ENCODE measurements at regions not wholly inside any gene's neighbourhood (a gene's known extent, or its start where the extent isn't known, plus 50 kb on each side); places are given as distances from the start of the nearest gene placed in this dataset.

DNA sequence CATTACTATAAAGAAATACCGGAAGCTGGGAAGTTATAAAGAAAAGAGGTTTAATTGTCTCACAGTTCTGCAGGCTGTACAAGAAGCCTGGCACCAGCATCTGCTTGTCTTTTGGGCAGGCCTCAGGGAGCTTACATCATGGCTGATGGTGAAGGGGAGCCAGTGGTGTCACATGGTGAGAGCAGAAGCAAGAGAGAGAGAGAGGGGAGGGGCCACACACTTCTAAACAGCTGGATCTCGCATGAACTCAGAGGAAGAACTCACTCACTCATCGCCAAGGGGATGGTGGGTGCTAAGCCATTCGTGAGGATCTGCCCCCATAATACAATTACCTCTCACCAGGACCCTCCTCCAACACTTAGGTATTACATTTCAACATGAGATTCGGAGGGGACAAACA is 51.8 kb upstream of the ANKRD34C start:
- DNase-seq (no peak), ATAC-seq (no peak)
- H3K27ac Mint-ChIP-seq: no peak overlapping the region
- ChIA-PET POLR2A (no interaction called here), CTCF (no interaction called here)
- H3K4me3 Mint-ChIP-seq: no peak overlapping the region
- no peaks in the 10 kb centered on the region for H3K9me3 Mint-ChIP-seq (ENCODE audit: insufficient read depth)
- H3K36me3 Mint-ChIP-seq (ENCODE audit: low read depth): no peaks in the 10 kb centered on the region
- H3K4me1 Mint-ChIP-seq (ENCODE audit: low read depth): no peaks in the 10 kb centered on the region
- no peaks in the 10 kb centered on the region for H3K27me3 Mint-ChIP-seq (ENCODE audit: low read depth)

DNA sequence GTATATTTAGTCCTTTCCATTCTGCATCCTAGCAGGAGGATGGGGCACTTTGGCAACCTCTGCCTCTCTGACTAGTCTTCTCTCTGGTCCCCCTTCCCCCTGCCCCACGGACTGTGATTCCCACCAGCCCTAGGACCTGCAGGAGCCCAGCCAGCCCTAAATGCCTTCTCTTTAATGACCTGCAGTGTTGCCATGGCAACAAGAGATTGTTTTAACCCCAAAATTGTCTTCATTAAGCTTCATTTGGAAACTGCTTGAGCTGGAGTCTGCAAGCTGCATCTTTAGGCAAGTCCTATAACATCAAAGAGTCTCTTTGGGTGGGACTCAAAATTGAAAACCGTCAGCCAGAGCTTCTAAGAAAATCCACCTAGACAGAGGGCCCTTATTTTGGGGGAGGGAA is 59.7 kb upstream of the ANKRD34C start:
- ATAC-seq: no peak
- Mint-ChIP-seq H3K4me3 (no peak overlapping the region), H3K9me3 (ENCODE audit: insufficient read depth) (no peaks in the 10 kb centered on the region), H3K36me3 (ENCODE audit: low read depth) (no peaks in the 10 kb centered on the region), H3K4me1 (ENCODE audit: low read depth) (no peaks in the 10 kb centered on the region), H3K27me3 (ENCODE audit: low read depth) (peaks cover 3% of the 10 kb centered on the region), H3K27ac (no peak overlapping the region)
- ChIA-PET POLR2A (no interaction called here), CTCF (no interaction called here)
- no peak for DNase-seq

DNA sequence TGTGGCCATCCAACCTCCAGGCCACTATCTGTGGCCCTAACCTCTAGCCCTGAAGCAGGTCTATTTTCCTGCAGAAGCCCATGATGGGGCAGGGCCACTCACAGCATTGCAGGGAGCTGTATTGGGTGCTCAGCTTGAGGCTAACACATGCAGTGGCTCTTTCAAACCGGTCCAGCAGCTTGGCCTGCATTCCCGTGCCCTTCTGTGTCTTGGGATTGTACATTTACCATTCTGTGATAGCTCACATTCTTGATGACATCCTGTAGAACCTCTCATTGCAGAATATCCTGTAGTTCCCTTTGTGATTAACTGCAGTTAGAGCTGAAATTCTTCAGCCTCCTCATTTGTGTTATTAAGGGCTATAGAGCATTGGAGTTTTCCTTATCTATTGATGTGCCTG is 60.8 kb upstream of the ANKRD34C start:
- DNase-seq (no peak), ATAC-seq (no peak)
- no peaks in the 10 kb centered on the region for H3K9me3 Mint-ChIP-seq (ENCODE audit: insufficient read depth)
- H3K36me3 Mint-ChIP-seq (ENCODE audit: low read depth): no peaks in the 10 kb centered on the region
- POLR2A ChIA-PET: no interaction called here
- peaks cover 7% of the 10 kb centered on the region for H3K27me3 Mint-ChIP-seq (ENCODE audit: low read depth)
- H3K4me3 Mint-ChIP-seq: no peak overlapping the region
- H3K4me1 Mint-ChIP-seq (ENCODE audit: low read depth): no peaks in the 10 kb centered on the region
- H3K27ac Mint-ChIP-seq: no peak overlapping the region
- CTCF ChIA-PET: no interaction called here

DNA sequence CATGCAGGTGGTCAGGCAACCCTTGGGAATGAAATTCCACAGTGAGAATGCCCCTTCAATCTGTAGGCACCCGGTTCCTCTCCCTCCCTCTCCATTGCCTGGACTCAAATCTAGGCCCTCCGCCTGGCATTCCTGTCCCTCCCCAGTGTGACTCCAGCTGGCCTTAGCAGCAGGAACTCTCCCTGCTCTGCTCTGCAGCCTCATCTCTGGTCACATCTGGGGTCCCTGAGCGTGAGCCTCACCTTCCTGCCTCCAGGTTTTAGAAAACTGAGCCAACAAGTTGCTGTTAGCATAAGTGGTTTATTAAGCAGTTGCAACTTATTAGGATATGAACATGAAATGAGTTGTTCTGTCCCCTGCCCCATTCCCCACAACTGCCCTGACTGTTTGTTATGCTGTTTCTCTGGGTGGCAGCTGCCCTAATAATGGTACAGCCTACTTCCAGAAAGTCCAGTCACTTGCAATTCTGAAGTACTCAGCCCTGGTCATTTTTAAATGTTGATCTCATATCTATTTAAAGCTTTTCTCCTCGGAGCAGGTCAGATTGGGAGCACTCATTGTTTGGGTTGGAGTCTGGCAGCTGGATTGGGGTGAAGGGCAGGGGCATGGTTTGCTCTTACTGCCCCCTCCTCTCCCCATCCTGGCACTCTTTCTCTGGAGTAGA is 63.0 kb upstream of the ANKRD34C start:
- Mint-ChIP-seq H3K4me3 (no peak overlapping the region), H3K27me3 (ENCODE audit: low read depth) (peaks cover 8% of the 10 kb centered on the region), H3K36me3 (ENCODE audit: low read depth) (no peaks in the 10 kb centered on the region), H3K4me1 (ENCODE audit: low read depth) (no peaks in the 10 kb centered on the region), H3K9me3 (ENCODE audit: insufficient read depth) (no peaks in the 10 kb centered on the region), H3K27ac (no peak overlapping the region)
- CTCF ChIA-PET: no interaction called here
- no peak for ATAC-seq
- DNase-seq: no peak
- POLR2A ChIA-PET: no interaction called here

DNA sequence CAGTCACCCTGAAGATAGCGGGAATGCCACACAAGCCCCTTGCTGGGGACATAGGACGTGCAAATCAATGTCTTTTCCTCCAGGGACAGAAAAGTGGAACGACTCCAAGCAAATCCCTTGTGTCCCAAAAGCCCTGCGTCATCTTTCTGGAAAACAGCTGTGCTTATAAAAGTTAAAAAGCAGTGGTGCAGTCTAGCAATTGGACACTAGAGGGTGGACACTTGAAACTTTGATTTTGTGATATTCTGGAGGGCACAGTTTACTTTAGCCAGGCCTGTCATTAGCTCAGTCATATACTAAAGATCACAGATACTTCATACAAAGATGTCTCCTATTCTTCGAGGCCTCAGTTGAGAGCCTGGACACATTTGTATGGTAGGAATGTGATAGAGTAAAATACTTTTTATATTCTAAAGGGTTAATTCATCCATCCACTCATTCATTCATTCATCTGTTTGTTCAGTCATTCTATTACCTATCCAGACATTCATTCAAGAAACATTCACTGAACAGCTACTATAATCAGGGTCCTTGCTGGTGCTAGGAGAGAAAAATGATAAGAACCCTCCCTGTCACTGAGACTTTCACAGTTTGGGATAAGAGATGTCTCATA is 63.8 kb upstream of the ANKRD34C start:
- no peak overlapping the region for H3K4me3 Mint-ChIP-seq
- H3K27me3 Mint-ChIP-seq (ENCODE audit: low read depth): peaks cover 9% of the 10 kb centered on the region
- no peaks in the 10 kb centered on the region for H3K4me1 Mint-ChIP-seq (ENCODE audit: low read depth)
- DNase-seq (no peak), ATAC-seq (no peak)
- no peaks in the 10 kb centered on the region for H3K9me3 Mint-ChIP-seq (ENCODE audit: insufficient read depth)
- no peak overlapping the region for H3K27ac Mint-ChIP-seq
- CTCF ChIA-PET: no interaction called here
- H3K36me3 Mint-ChIP-seq (ENCODE audit: low read depth): no peaks in the 10 kb centered on the region
- POLR2A ChIA-PET: no interaction called here

DNA sequence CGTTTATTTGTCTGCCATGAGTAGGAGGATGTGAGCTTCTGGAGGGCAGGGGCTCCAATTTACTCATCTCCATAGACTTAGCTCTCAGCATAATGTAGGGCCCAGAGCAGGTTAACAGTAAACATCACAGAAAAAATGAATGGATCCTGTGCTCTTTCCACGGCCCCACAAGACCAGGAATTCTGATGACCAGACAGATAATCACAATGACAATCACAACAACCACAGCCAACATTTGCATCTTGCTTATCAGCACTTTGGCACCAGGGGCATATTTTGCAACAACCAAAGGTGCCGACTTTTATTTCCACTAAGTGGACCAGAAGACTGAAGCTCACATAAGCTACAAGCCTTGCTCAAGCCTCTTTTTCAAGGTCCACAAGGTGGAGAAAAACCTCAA is 68.9 kb upstream of the ANKRD34C start:
- Mint-ChIP-seq H3K4me3 (no peak overlapping the region), H3K9me3 (ENCODE audit: insufficient read depth) (no peaks in the 10 kb centered on the region), H3K27me3 (ENCODE audit: low read depth) (peaks cover 28% of the 10 kb centered on the region), H3K36me3 (ENCODE audit: low read depth) (no peaks in the 10 kb centered on the region), H3K27ac (no peak overlapping the region), H3K4me1 (ENCODE audit: low read depth) (no peaks in the 10 kb centered on the region)
- ChIA-PET CTCF (no interaction called here), POLR2A (no interaction called here)
- DNase-seq: no peak
- ATAC-seq: no peak

DNA sequence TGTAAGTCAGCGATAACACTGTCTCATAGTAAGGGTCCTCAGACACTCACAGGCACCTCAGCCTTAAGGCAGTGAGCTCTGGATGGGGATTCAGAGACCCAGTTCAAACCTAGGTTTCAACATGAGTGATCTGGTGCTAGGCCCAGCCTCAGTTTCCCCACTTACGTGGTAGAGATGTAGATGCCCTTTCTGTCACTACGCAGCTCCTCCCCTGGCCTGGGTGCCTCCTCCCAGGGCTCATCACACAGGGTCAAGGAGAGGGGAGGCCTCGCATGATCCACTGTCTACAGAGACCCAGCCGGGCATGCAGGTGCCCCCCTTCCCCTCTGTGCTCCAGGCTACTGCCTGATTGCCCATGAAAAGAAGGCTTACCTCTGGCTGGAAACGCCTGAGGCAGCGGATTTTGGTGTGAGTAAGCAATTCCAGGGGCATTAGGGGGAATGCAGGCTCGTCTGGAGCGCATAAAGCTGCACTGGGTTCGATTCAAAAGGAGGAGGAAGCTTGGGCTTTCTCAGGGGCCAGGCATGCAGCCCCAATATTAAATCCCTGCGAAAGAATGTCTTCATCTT is 69.8 kb upstream of the ANKRD34C start:
- no peak overlapping the region for H3K27ac Mint-ChIP-seq
- peaks cover 32% of the 10 kb centered on the region for H3K27me3 Mint-ChIP-seq (ENCODE audit: low read depth)
- no peaks in the 10 kb centered on the region for H3K36me3 Mint-ChIP-seq (ENCODE audit: low read depth)
- ATAC-seq (no peak), DNase-seq (no peak)
- CTCF ChIA-PET: no interaction called here
- POLR2A ChIA-PET: no interaction called here
- H3K4me1 Mint-ChIP-seq (ENCODE audit: low read depth): no peaks in the 10 kb centered on the region
- H3K4me3 Mint-ChIP-seq: no peak overlapping the region
- H3K9me3 Mint-ChIP-seq (ENCODE audit: insufficient read depth): no peaks in the 10 kb centered on the region

DNA sequence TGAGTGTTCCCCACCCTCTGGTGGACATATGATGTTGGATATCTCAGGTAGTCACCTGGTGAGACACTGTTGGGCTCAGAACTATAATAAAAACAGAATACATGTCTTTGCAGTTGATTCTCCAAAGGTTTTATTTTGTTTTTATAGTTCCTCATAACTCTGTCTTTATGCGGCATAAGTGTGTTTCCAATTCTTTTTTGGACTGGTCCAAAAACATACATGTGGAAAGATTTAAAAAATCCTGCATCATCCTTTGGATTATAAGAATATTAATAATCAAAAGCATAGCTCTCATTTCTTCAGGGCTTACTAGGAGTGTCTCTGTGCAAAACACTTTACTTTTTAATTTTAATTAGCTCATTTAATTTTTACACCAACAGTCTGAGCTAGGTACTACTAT is 71.0 kb upstream of the ANKRD34C start:
- DNase-seq (no peak), ATAC-seq (no peak)
- Mint-ChIP-seq H3K4me1 (ENCODE audit: low read depth) (no peaks in the 10 kb centered on the region), H3K36me3 (ENCODE audit: low read depth) (no peaks in the 10 kb centered on the region), H3K4me3 (no peak overlapping the region), H3K27me3 (ENCODE audit: low read depth) (peaks cover 28% of the 10 kb centered on the region), H3K9me3 (ENCODE audit: insufficient read depth) (no peaks in the 10 kb centered on the region), H3K27ac (no peak overlapping the region)
- CTCF ChIA-PET: no interaction called here
- POLR2A ChIA-PET: no interaction called here

DNA sequence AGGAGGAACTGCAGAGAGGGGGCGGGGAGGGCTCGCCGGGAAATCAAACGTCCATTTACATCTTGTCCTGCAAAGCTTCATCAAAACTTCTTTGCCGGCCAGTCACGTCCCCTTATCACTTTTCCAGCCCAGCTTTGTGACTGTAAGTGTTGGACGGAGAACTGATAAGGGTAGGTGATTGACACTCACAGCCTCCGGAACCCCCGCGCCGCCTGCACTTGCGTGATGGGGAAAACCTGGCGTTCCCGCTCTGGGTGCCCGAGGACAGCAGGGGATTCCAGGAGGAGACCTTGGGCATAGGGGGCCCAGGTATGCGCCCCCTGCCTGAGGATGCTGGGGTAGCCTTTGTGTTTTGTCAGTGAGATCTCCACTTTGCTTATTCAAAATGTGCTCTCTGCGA is 72.8 kb upstream of the ANKRD34C start:
- no peaks in the 10 kb centered on the region for H3K9me3 Mint-ChIP-seq (ENCODE audit: insufficient read depth)
- ATAC-seq (no peak), DNase-seq (no peak)
- H3K4me1 Mint-ChIP-seq (ENCODE audit: low read depth): no peaks in the 10 kb centered on the region
- no peak overlapping the region for H3K4me3 Mint-ChIP-seq
- no peaks in the 10 kb centered on the region for H3K36me3 Mint-ChIP-seq (ENCODE audit: low read depth)
- ChIA-PET CTCF (interaction anchor here (1.8 kb wide), 1 partner anchor 182 kb away, joined by 8 read pairs; no protein-coding TSS in a partner anchor), POLR2A (no interaction called here)
- peaks cover 26% of the 10 kb centered on the region for H3K27me3 Mint-ChIP-seq (ENCODE audit: low read depth)
- H3K27ac Mint-ChIP-seq: no peak overlapping the region

DNA sequence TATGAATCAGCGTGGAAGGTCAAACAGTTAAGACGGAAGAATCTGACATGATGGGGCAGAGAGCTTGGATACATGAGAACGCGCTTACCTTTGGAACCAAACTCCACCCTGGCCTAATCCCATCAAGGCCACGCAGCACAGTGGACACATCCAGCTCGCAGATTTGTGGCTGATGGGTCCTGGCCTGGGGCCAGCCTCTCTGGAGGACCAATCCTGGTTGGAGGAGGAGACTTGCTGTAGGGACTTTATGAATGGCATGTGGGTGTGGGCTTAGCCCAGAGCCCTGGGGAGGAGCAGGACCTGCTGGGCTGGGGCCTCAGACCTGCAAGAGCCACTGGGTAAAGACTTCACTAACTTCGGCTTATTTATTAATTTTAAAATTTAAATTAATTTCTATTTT is 73.4 kb upstream of the ANKRD34C start:
- no peak for ATAC-seq
- peaks cover 26% of the 10 kb centered on the region for H3K27me3 Mint-ChIP-seq (ENCODE audit: low read depth)

DNA sequence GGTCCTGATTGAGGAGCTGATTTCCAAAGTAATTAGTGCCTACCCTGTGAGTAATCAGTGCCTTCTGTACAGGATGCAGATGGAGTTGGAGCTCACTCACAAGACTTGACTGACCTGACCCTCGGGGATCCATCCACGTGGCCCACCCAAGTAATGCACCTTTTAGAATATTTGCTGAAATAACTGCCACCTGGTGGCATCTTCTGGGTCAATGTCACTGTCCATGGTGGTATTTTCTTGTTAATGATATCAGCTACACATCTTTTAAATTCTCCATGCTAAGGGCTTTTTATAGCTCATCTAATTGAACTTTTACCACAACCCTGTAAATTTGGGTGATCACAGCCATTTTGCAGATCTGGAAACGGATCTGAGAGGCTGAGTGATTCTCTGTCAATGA is 74.3 kb upstream of the ANKRD34C start:
- POLR2A ChIA-PET: no interaction called here
- no peak overlapping the region for H3K27ac Mint-ChIP-seq
- no peak overlapping the region for H3K4me3 Mint-ChIP-seq
- H3K27me3 Mint-ChIP-seq (ENCODE audit: low read depth): peaks cover 24% of the 10 kb centered on the region
- DNase-seq (no peak), ATAC-seq (no peak)
- no peaks in the 10 kb centered on the region for H3K4me1 Mint-ChIP-seq (ENCODE audit: low read depth)
- no peaks in the 10 kb centered on the region for H3K9me3 Mint-ChIP-seq (ENCODE audit: insufficient read depth)
- CTCF ChIA-PET: interaction anchor here (1.1 to 1.8 kb wide), 3 partner anchors 24 to 180 kb away, joined by 3 to 8 read pairs (median 4); no protein-coding TSS in a partner anchor
- no peaks in the 10 kb centered on the region for H3K36me3 Mint-ChIP-seq (ENCODE audit: low read depth)

More for the DNA sequence above, 73.4 kb upstream of the ANKRD34C start:
- no peak for DNase-seq
- ChIA-PET POLR2A (no interaction called here), CTCF (interaction anchor here (1.8 kb wide), 1 partner anchor 181 kb away, joined by 8 read pairs; no protein-coding TSS in a partner anchor)
- H3K9me3 Mint-ChIP-seq (ENCODE audit: insufficient read depth): no peaks in the 10 kb centered on the region
- H3K4me3 Mint-ChIP-seq: no peak overlapping the region
- no peaks in the 10 kb centered on the region for H3K36me3 Mint-ChIP-seq (ENCODE audit: low read depth)
- H3K4me1 Mint-ChIP-seq (ENCODE audit: low read depth): no peaks in the 10 kb centered on the region
- no peak overlapping the region for H3K27ac Mint-ChIP-seq

DNA sequence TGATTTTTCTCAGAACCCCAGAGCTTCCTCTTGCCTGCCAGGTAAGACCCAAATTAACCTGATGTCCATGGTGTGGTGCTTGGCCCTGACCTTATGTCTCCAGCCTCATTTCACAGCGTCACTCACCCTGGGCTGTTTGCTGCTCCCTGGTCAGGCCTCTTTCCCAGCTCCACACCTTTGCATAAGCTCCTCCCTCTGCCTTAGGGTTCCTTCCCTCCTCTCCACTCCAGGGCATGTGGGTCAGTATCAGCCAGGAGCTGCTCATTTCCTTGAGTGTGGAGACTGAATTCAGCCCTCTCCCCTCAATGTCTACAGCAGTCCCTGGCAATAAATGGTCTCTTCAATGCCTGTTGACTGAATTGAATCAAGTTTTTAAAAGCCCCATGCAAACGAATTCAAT is 75.6 kb upstream of the ANKRD34C start:
- DNase-seq: no peak
- no peak for ATAC-seq
- Mint-ChIP-seq H3K36me3 (ENCODE audit: low read depth) (no peaks in the 10 kb centered on the region), H3K27me3 (ENCODE audit: low read depth) (peaks cover 19% of the 10 kb centered on the region), H3K4me3 (no peak overlapping the region), H3K9me3 (ENCODE audit: insufficient read depth) (no peaks in the 10 kb centered on the region), H3K27ac (no peak overlapping the region), H3K4me1 (ENCODE audit: low read depth) (no peaks in the 10 kb centered on the region)
- ChIA-PET CTCF (interaction anchor here (1.4 kb wide), 1 partner anchor 22 kb away, joined by 4 read pairs; no protein-coding TSS in a partner anchor), POLR2A (no interaction called here)

Measured in activated CD8-positive, alpha-beta T cell treated with anti-CD3 and anti-CD28 coated beads, Interleukin-2, amount 10 ng/mL, durations not matched to agents 7 days and 5 days (primary cell).